ENCODE measurements at regions not wholly inside any gene's neighbourhood (a gene's known extent, or its start where the extent isn't known, plus 50 kb on each side); places are given as distances from the start of the nearest gene placed in this dataset.
"Not testable (repeated sequence)": the region's sequence is repeated elsewhere in the genome, so short reads cannot be mapped to it uniquely, and the experiment has no call there.

- Histone ChIP-seq H3K36me3 (ENCODE audit: insufficient read depth, low read length) (no peaks in the 10 kb centered on the region), H3K4me1 (ENCODE audit: insufficient read depth, low read length) (no peaks in the 10 kb centered on the region), H3K27me3 (ENCODE audit: insufficient read depth, low read length, poor library complexity) (no peaks in the 10 kb centered on the region), H4K20me1 (ENCODE audit: insufficient read depth, low read length) (no peaks in the 10 kb centered on the region), H2AFZ (ENCODE audit: low read depth, low read length) (no peak overlapping the region), H3K4me3 (ENCODE audit: low read depth in 1 of 2, low read length in 2 of 2) (no peak overlapping the region), H3K79me2 (ENCODE audit: insufficient read depth, low read length) (no peaks in the 10 kb centered on the region), H3K9me3 (ENCODE audit: insufficient read depth, low read length, severe bottlenecking) (peaks cover under 1% of the 10 kb centered on the region), H3K4me2 (ENCODE audit: insufficient read depth, low read length) (no peak overlapping the region), H3K9ac (ENCODE audit: low read depth, low read length) (no peak overlapping the region), H3K27ac (ENCODE audit: low read length) (no peak overlapping the region)
- TF ChIP-seq EZH2 (IDR thresholded peaks at IDR 0.05; ENCODE audit: borderline replicate concordance, low read depth, low read length, severe bottlenecking) (no peak), CTCF (IDR thresholded peaks at IDR 0.05; ENCODE audit: borderline replicate concordance, extremely low read depth, low read length, poor library complexity, severe bottlenecking) (peak; percentile 20)
- DNase-seq (no peak), ATAC-seq (ENCODE audit: insufficient read depth, low read depth) (no peak)
Observed at GRCh38 chr2:82023710-82024109, 1719.2 kb upstream of the LRRTM1 start.

GRCh38 chr2:82013641-82014040 is 1709.1 kb upstream of the LRRTM1 start:
- no peaks in the 10 kb centered on the region for H3K36me3 ChIP-seq (ENCODE audit: insufficient read depth, low read length)
- TF ChIP-seq EZH2 (IDR thresholded peaks at IDR 0.05; ENCODE audit: borderline replicate concordance, low read depth, low read length, severe bottlenecking) (no peak), CTCF (IDR thresholded peaks at IDR 0.05; ENCODE audit: borderline replicate concordance, extremely low read depth, low read length, poor library complexity, severe bottlenecking) (no peak)
- no peak for DNase-seq
- H3K27ac ChIP-seq (ENCODE audit: low read length): no peak overlapping the region
- ATAC-seq (ENCODE audit: insufficient read depth, low read depth): no peak
- H3K4me3 ChIP-seq (ENCODE audit: low read depth in 1 of 2, low read length in 2 of 2): no peak overlapping the region
- H3K9ac ChIP-seq (ENCODE audit: low read depth, low read length): no peak overlapping the region
- H3K9me3 ChIP-seq (ENCODE audit: insufficient read depth, low read length, severe bottlenecking): no peaks in the 10 kb centered on the region
- no peaks in the 10 kb centered on the region for H3K27me3 ChIP-seq (ENCODE audit: insufficient read depth, low read length, poor library complexity)
- H3K4me2 ChIP-seq (ENCODE audit: insufficient read depth, low read length): no peak overlapping the region
- H3K4me1 ChIP-seq (ENCODE audit: insufficient read depth, low read length): no peaks in the 10 kb centered on the region
- no peak overlapping the region for H2AFZ ChIP-seq (ENCODE audit: low read depth, low read length)
- H3K79me2 ChIP-seq (ENCODE audit: insufficient read depth, low read length): no peaks in the 10 kb centered on the region
- H4K20me1 ChIP-seq (ENCODE audit: insufficient read depth, low read length): no peaks in the 10 kb centered on the region

GRCh38 chr2:82007071-82007664 is 1702.6 kb upstream of the LRRTM1 start:
- no peaks in the 10 kb centered on the region for H4K20me1 ChIP-seq (ENCODE audit: insufficient read depth, low read length)
- no peaks in the 10 kb centered on the region for H3K4me1 ChIP-seq (ENCODE audit: insufficient read depth, low read length)
- ATAC-seq (ENCODE audit: insufficient read depth, low read depth) (no peak), DNase-seq (no peak)
- H3K79me2 ChIP-seq (ENCODE audit: insufficient read depth, low read length): no peaks in the 10 kb centered on the region
- no peaks in the 10 kb centered on the region for H3K27me3 ChIP-seq (ENCODE audit: insufficient read depth, low read length, poor library complexity)
- H3K36me3 ChIP-seq (ENCODE audit: insufficient read depth, low read length): no peaks in the 10 kb centered on the region
- no peak overlapping the region for H2AFZ ChIP-seq (ENCODE audit: low read depth, low read length)
- no peak overlapping the region for H3K27ac ChIP-seq (ENCODE audit: low read length)
- no peak for TF ChIP-seq EZH2 (IDR thresholded peaks at IDR 0.05; ENCODE audit: borderline replicate concordance, low read depth, low read length, severe bottlenecking)
- TF ChIP-seq CTCF (IDR thresholded peaks at IDR 0.05; ENCODE audit: borderline replicate concordance, extremely low read depth, low read length, poor library complexity, severe bottlenecking): no peak
- no peaks in the 10 kb centered on the region for H3K9me3 ChIP-seq (ENCODE audit: insufficient read depth, low read length, severe bottlenecking)
- no peak overlapping the region for H3K4me3 ChIP-seq (ENCODE audit: low read depth in 1 of 2, low read length in 2 of 2)
- H3K4me2 ChIP-seq (ENCODE audit: insufficient read depth, low read length): no peak overlapping the region
- H3K9ac ChIP-seq (ENCODE audit: low read depth, low read length): no peak overlapping the region

GRCh38 chr2:82005889-82006288 is 1701.3 kb upstream of the LRRTM1 start:
- H3K4me1 ChIP-seq (ENCODE audit: insufficient read depth, low read length): not testable (repeated sequence)

More at GRCh38 chr2:82005889-82006288, 1701.3 kb upstream of the LRRTM1 start:
- H3K4me3 ChIP-seq (ENCODE audit: low read depth in 1 of 2, low read length in 2 of 2); H2AFZ ChIP-seq (ENCODE audit: low read depth, low read length); H3K79me2 ChIP-seq (ENCODE audit: insufficient read depth, low read length); ATAC-seq (ENCODE audit: insufficient read depth, low read depth); H3K27me3 ChIP-seq (ENCODE audit: insufficient read depth, low read length, poor library complexity); H3K27ac ChIP-seq (ENCODE audit: low read length); H3K9me3 ChIP-seq (ENCODE audit: insufficient read depth, low read length, severe bottlenecking); H3K36me3 ChIP-seq (ENCODE audit: insufficient read depth, low read length); H3K9ac ChIP-seq (ENCODE audit: low read depth, low read length); H4K20me1 ChIP-seq (ENCODE audit: insufficient read depth, low read length); H3K4me2 ChIP-seq (ENCODE audit: insufficient read depth, low read length); DNase-seq: not testable (repeated sequence)
